GM21360 (cell line): ENCODE measurements at regions not wholly inside any gene's neighbourhood (a gene's known extent, or its start where the extent isn't known, plus 50 kb on each side); places are given as distances from the start of the nearest gene placed in this dataset.
A peak's percentile ranks its signal among the peaks of the same experiment; 100 is the strongest.
"Not testable (repeated sequence)": the region's sequence is repeated elsewhere in the genome, so short reads cannot be mapped to it uniquely, and the experiment has no call there.

Source experiments
- ATAC-seq: cut with Tn5 transposase; IDR thresholded peaks from one replicate; pipeline ENCODE4 v1.9.1; 2021; ENCODE audit warnings: mild to moderate bottlenecking, moderate library complexity; ENCODE audit not compliant: unreplicated experiment

- no peak for ATAC-seq
Observed at GRCh38 chr7:88615336-88615735, 144.2 kb upstream of the ZNF804B start.

- ATAC-seq, result no peak
Observed at GRCh38 chr7:88614736-88615135, 144.8 kb upstream of the ZNF804B start.

GRCh38 chr7:88610942-88611341, 148.6 kb upstream of the ZNF804B start:
- ATAC-seq, result no peak

- ATAC-seq, result no peak
Observed at GRCh38 chr7:88600695-88601094, 158.8 kb upstream of the ZNF804B start.

GRCh38 chr7:88599528-88599927, 160.0 kb upstream of the ZNF804B start:
- ATAC-seq, result no peak

GRCh38 chr7:88597941-88598425, 161.5 kb upstream of the ZNF804B start:
- no peak for ATAC-seq

- ATAC-seq, result no peak
Observed at GRCh38 chr7:88590963-88591362, 168.5 kb upstream of the ZNF804B start.

- ATAC-seq, result no peak
Observed at GRCh38 chr7:88589927-88590326, 169.6 kb upstream of the ZNF804B start.

GRCh38 chr7:88586890-88587289, 172.6 kb upstream of the ZNF804B start:
- no peak for ATAC-seq

GRCh38 chr7:88586219-88586618, 173.3 kb upstream of the ZNF804B start:
- no peak for ATAC-seq

GRCh38 chr7:88576720-88577119, 182.8 kb upstream of the ZNF804B start:
- no peak for ATAC-seq

- ATAC-seq, result no peak
Observed at GRCh38 chr7:88566162-88566729, 193.3 kb upstream of the ZNF804B start.

- no peak for ATAC-seq
Observed at GRCh38 chr7:88565401-88565800, 194.1 kb upstream of the ZNF804B start.

GRCh38 chr7:88556441-88556840, 203.1 kb upstream of the ZNF804B start:
- ATAC-seq, result not testable (repeated sequence)

- ATAC-seq, result not testable (repeated sequence)
Observed at GRCh38 chr7:88554847-88555246, 204.7 kb upstream of the ZNF804B start.

- ATAC-seq, result no peak
Observed at GRCh38 chr7:88548399-88548798, 211.1 kb upstream of the ZNF804B start.

GRCh38 chr7:88546808-88547207, 212.7 kb upstream of the ZNF804B start:
- ATAC-seq, result peak; percentile 65

- ATAC-seq, result no peak
Observed at GRCh38 chr7:88545663-88546062, 213.8 kb upstream of the ZNF804B start.

GRCh38 chr7:88540012-88540411, 219.5 kb upstream of the ZNF804B start:
- ATAC-seq, result no peak

GRCh38 chr7:88539518-88539917, 220.0 kb upstream of the ZNF804B start:
- ATAC-seq, result no peak

- no peak for ATAC-seq
Observed at GRCh38 chr7:88523645-88524044, 217.0 kb upstream of the STEAP4 start.

- ATAC-seq, result no peak
Observed at GRCh38 chr7:88522771-88523293, 216.1 kb upstream of the STEAP4 start.

GRCh38 chr7:88516429-88516828, 209.7 kb upstream of the STEAP4 start:
- no peak for ATAC-seq
